HCT116 (cell line): ENCODE measurements at regions not wholly inside any gene's neighbourhood (a gene's known extent, or its start where the extent isn't known, plus 50 kb on each side); places are given as distances from the start of the nearest gene placed in this dataset.

Experiments used
- ATAC-seq: fragments of 200-7000 bp; cut with Tn5 transposase; 2 replicates; pipeline ENCODE4 v1.9.1; 2020; ENCODE audit warnings: mild to moderate bottlenecking, moderate library complexity
- BruUV-seq: library from RNA; stranded (reverse); fragments of 400-500 nt; replicated peaks from 2 replicates; lab custom pipeline; 2021; lab: Mats Ljungman, UMichigan
- CTCF ChIA-PET: fragments of 300-600 bp; sonication (Branson Sonifier 250); formaldehyde crosslinking; loops from one replicate; lab custom pipeline; 2021; ENCODE audit warnings: antibody characterized with exemption; lab: Charles Lee
- POLR2A ChIA-PET: fragments of 300-600, 350-600 bp; sonication (Branson Sonifier 250); formaldehyde crosslinking; loops from one replicate; lab custom pipeline; 2021; ENCODE audit warnings: antibody characterized with exemption; lab: Charles Lee
- RAD21 ChIA-PET, 2 experiments: fragments of 300-600 bp; sonication (Branson Sonifier 250); formaldehyde crosslinking; loops; one replicate each; lab custom pipeline; 2023; ENCODE audit warnings: low total read pairs in 2 of 2; ENCODE audit not compliant: uncharacterized antibody in 2 of 2, unreplicated experiment in 2 of 2, low non-redundant PET in 1 of 2; lab: Charles Lee
- DNase-seq: peaks from one replicate; pipeline ENCODE4 v3.0.0-alpha.2; 2010; ENCODE audit warnings: low read depth, low spot score
- H2AFZ ChIP-seq: fragments of 200-600 bp; shearing (Covaris generic), sonication (generic); 2 replicates; pipeline ENCODE4 v1.6.1; 2017; ENCODE audit warnings: low read depth, mixed run types, mixed read lengths, antibody characterized with exemption, low read length; ENCODE audit not compliant: poor library complexity, severe bottlenecking
- H3K27ac ChIP-seq: 2 replicates; pipeline ENCODE4 v1.5.1; 2012; ENCODE audit warnings: low read depth, low read length
- H3K27me3 ChIP-seq: fragments of 200-600 bp; sonication (generic); 2 replicates; pipeline ENCODE4 v1.6.1; 2016; ENCODE audit warnings: mixed run types, low read length, mixed read lengths; ENCODE audit not compliant: insufficient read depth
- H3K36me3 ChIP-seq, 2 experiments: fragments of 200-500 bp in 1 of 2; fragments of 200-600 bp in 1 of 2; sonication (Bioruptor generic) in 1 of 2; sonication (generic) in 1 of 2; 2 replicates each; pipeline versions ENCODE4 v1.5.1 to v1.6.1; 2014 to 2016; ENCODE audit warnings: low read length in 2 of 2, inconsistent platforms in 1 of 2, mixed read lengths in 1 of 2, mixed run types in 1 of 2; ENCODE audit not compliant: insufficient read depth in 2 of 2, control insufficient read depth in 1 of 2
- H3K4me1 ChIP-seq, 2 experiments: fragments of 200-600 bp in 1 of 2; sonication (generic) in 1 of 2; 2 replicates each; pipeline versions ENCODE4 v1.5.1 to v1.6.1; 2012 to 2017; ENCODE audit warnings: low read length in 2 of 2, inconsistent platforms in 1 of 2, mild to moderate bottlenecking in 1 of 2, mixed read lengths in 1 of 2, mixed run types in 1 of 2, moderate library complexity in 1 of 2; ENCODE audit not compliant: insufficient read depth in 2 of 2, control insufficient read depth in 1 of 2
- H3K4me2 ChIP-seq: fragments of 200-600 bp; sonication (generic); 2 replicates; pipeline ENCODE4 v1.6.1; 2017; ENCODE audit warnings: mixed run types, low read length, mixed read lengths
- H3K4me3 ChIP-seq, 2 experiments: fragments of 200-600 bp in 1 of 2; sonication (generic) in 1 of 2; replicated peaks in 1 of 2; 2 replicates each; pipeline ENCODE4 v1.5.1; 2011 to 2016; ENCODE audit warnings: low read length in 2 of 2, control low read depth in 1 of 2, low read depth in 1 of 2, mild to moderate bottlenecking in 1 of 2, mixed read lengths in 1 of 2, mixed run types in 1 of 2
- H3K79me2 ChIP-seq: fragments of 200-600 bp; sonication (generic); 2 replicates; pipeline ENCODE4 v1.6.1; 2017; ENCODE audit warnings: mild to moderate bottlenecking, mixed run types, low read length, moderate library complexity, mixed read lengths; ENCODE audit not compliant: insufficient read depth
- H3K9ac ChIP-seq: fragments of 200-600 bp; sonication (generic); 2 replicates; pipeline ENCODE4 v1.6.1; 2016; ENCODE audit warnings: low read length, mixed read lengths
- H3K9me2 ChIP-seq: fragments of 200-600 bp; sonication (generic), shearing (Covaris generic); 2 replicates; pipeline ENCODE4 v1.6.1; 2017; ENCODE audit warnings: mixed run types, mild to moderate bottlenecking, moderate library complexity; ENCODE audit not compliant: insufficient read depth
- H3K9me3 ChIP-seq, 2 experiments: fragments of 200-500 bp in 1 of 2; fragments of 200-600 bp in 1 of 2; sonication (Bioruptor generic) in 1 of 2; sonication (generic) in 1 of 2; 2 replicates each; pipeline ENCODE4 v1.6.1; 2014 to 2017; ENCODE audit warnings: low read length in 2 of 2, mixed read lengths in 2 of 2, inconsistent platforms in 1 of 2, low read depth in 1 of 2, mild to moderate bottlenecking in 1 of 2, mixed run types in 1 of 2, moderate library complexity in 1 of 2; ENCODE audit not compliant: control insufficient read depth in 1 of 2, insufficient read depth in 1 of 2
- H4K20me1 ChIP-seq: fragments of 200-600 bp; sonication (generic), shearing (Covaris generic); 2 replicates; pipeline ENCODE4 v1.6.1; 2017; ENCODE audit warnings: mixed run types, mild to moderate bottlenecking, moderate library complexity; ENCODE audit not compliant: insufficient read depth
- CBX3 ChIP-seq: IDR thresholded peaks from 2 replicates; pipeline ENCODE4 v1.6.1; 2012; ENCODE audit warnings: low read depth
- CEBPB ChIP-seq: IDR thresholded peaks from 2 replicates; pipeline ENCODE4 v1.6.1; 2012; ENCODE audit warnings: low read depth
- EGR1 ChIP-seq: IDR thresholded peaks from 2 replicates; pipeline ENCODE4 v1.6.1; 2012; ENCODE audit warnings: low read depth
- EZH2 ChIP-seq: fragments of 200-600 bp; sonication (generic); IDR thresholded peaks from 2 replicates; pipeline ENCODE4 v1.6.1; 2017; ENCODE audit warnings: antibody characterized with exemption, mixed run types
- EZH2phosphoT487 ChIP-seq: fragments of 200-600 bp; IDR thresholded peaks from 2 replicates; pipeline ENCODE4 v1.6.1; 2018; ENCODE audit warnings: antibody characterized with exemption, borderline replicate concordance
- JUND ChIP-seq: IDR thresholded peaks from 2 replicates; pipeline ENCODE4 v1.6.1; 2012
- POLR2A ChIP-seq: IDR thresholded peaks from 2 replicates; pipeline ENCODE4 v1.7.0; 2011; ENCODE audit warnings: borderline replicate concordance; ENCODE audit not compliant: insufficient read depth, insufficient read length; ENCODE audit errors: extremely low read depth
- POLR2AphosphoS5 ChIP-seq: IDR thresholded peaks from 2 replicates; pipeline ENCODE4 v1.6.1; 2011; ENCODE audit warnings: mild to moderate bottlenecking, low read depth, low read length, moderate library complexity
- RAD21 ChIP-seq: IDR thresholded peaks from 2 replicates; pipeline ENCODE4 v1.6.1; 2012; ENCODE audit warnings: low read depth, mild to moderate bottlenecking
- SIN3A ChIP-seq: IDR thresholded peaks from 2 replicates; pipeline ENCODE4 v1.6.1; 2012; ENCODE audit warnings: low read depth
- SP1 ChIP-seq: IDR thresholded peaks from 2 replicates; pipeline ENCODE4 v1.6.1; 2012; ENCODE audit warnings: low read depth
- SRF ChIP-seq: IDR thresholded peaks from 2 replicates; pipeline ENCODE4 v1.6.1; 2012; ENCODE audit warnings: low read depth
- TCF7L2 ChIP-seq: IDR thresholded peaks from 2 replicates; pipeline ENCODE4 v1.7.0; 2011; ENCODE audit warnings: borderline replicate concordance, inconsistent platforms; ENCODE audit not compliant: insufficient read depth, insufficient read length; ENCODE audit errors: extremely low read depth
- YY1 ChIP-seq: IDR thresholded peaks from 2 replicates; pipeline ENCODE4 v1.6.1; 2011; ENCODE audit warnings: low read length, low read depth, moderate library complexity, mild to moderate bottlenecking; ENCODE audit not compliant: insufficient replicate concordance; ENCODE audit errors: extremely low read depth
- ZFX ChIP-seq: fragments of 450-650 bp; IDR thresholded peaks from 2 replicates; pipeline ENCODE4 v1.6.1; 2017
- intact Hi-C: fragments of 100-400 bp; cut with micrococcal nuclease; formaldehyde crosslinking; loops from 2 replicates; pipeline ENCODE4 v1.10.0; 2022
- TF ChIP-seq, protein P1 (sequence below): IDR thresholded peaks from 2 replicates; pipeline ENCODE4 v1.6.1; 2012
- TF ChIP-seq, protein P2 (sequence below), 3 experiments: fragments of 200-600 bp in 1 of 3; sonication (generic) in 1 of 3; IDR thresholded peaks in 2 of 3; conservative IDR thresholded peaks in 1 of 3; 2 replicates each; pipeline ENCODE4 v1.5.1; 2012 to 2017; ENCODE audit warnings: low read depth in 2 of 3, low read length in 2 of 3, antibody characterized with exemption in 1 of 3, borderline replicate concordance in 1 of 3, control low read depth in 1 of 3, mild to moderate bottlenecking in 1 of 3, mixed read lengths in 1 of 3, mixed run types in 1 of 3, moderate library complexity in 1 of 3; ENCODE audit not compliant: insufficient read depth in 1 of 3

DNA sequence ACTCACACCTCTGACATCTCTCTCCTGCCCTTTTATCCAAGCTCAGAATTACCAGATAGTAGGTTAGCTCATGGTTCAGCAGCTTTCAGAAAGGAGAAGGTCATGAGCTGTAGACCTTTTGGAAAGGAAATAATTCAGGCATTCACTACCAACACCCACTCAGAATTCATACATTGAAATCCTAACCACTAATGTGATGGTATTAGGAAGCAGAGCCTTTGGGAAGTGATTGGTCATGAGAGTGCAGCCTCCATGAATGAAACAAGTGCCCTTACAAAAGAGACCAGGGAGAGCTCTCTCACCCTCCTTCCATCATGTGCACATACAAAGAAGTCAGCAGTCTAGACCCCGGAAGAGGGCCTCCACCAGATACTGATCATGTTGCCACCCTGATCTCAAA is 315.8 kb upstream of the CCDC54 start:
- ChIA-PET POLR2A (no interaction called here), CTCF (no interaction called here), RAD21 (no interaction called here)
- intact Hi-C loops, result loop anchor here (5.0 kb wide), 1 partner anchor 1374 kb away; no protein-coding TSS in a partner anchor
- H3K4me1 ChIP-seq, result no peaks in the 10 kb centered on the region
- no peaks in the 10 kb centered on the region for H3K27me3 ChIP-seq
- H4K20me1 ChIP-seq, result no peaks in the 10 kb centered on the region
- no peak overlapping the region for H3K9ac ChIP-seq
- H3K4me3 ChIP-seq, result no peak overlapping the region
- H3K9me2 ChIP-seq, result no peaks in the 10 kb centered on the region
- TF ChIP-seq SIN3A (no peak), SRF (no peak), EZH2phosphoT487 (no peak), SP1 (no peak), EGR1 (no peak), POLR2AphosphoS5 (no peak), POLR2A (no peak), YY1 (no peak), TCF7L2 (no peak), CEBPB (no peak), JUND (no peak), RAD21 (no peak), CBX3 (no peak), EZH2 (no peak), ZFX (no peak)
- TF ChIP-seq, protein P1, sequence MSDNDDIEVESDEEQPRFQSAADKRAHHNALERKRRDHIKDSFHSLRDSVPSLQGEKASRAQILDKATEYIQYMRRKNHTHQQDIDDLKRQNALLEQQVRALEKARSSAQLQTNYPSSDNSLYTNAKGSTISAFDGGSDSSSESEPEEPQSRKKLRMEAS, result no peak
- TF ChIP-seq, protein P2, sequence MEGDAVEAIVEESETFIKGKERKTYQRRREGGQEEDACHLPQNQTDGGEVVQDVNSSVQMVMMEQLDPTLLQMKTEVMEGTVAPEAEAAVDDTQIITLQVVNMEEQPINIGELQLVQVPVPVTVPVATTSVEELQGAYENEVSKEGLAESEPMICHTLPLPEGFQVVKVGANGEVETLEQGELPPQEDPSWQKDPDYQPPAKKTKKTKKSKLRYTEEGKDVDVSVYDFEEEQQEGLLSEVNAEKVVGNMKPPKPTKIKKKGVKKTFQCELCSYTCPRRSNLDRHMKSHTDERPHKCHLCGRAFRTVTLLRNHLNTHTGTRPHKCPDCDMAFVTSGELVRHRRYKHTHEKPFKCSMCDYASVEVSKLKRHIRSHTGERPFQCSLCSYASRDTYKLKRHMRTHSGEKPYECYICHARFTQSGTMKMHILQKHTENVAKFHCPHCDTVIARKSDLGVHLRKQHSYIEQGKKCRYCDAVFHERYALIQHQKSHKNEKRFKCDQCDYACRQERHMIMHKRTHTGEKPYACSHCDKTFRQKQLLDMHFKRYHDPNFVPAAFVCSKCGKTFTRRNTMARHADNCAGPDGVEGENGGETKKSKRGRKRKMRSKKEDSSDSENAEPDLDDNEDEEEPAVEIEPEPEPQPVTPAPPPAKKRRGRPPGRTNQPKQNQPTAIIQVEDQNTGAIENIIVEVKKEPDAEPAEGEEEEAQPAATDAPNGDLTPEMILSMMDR (IDR thresholded peaks at IDR 0.05 in 2 of 3, conservative IDR thresholded peaks at IDR 0.05 in 1 of 3; ENCODE audit: borderline replicate concordance in 1 of 3, insufficient read depth in 1 of 3, low read depth in 2 of 3, low read length in 2 of 3), result no peak
- TF ChIP-seq, all 23 proteins: peak for 0
- ATAC-seq (no peak), DNase-seq (no peak)
- Histone ChIP-seq H3K27ac (no peak overlapping the region), H3K36me3 (no peaks in the 10 kb centered on the region), H3K4me2 (no peak overlapping the region), H3K9me3 (no peaks in the 10 kb centered on the region), H3K79me2 (no peaks in the 10 kb centered on the region), H2AFZ (no peak overlapping the region)
- no TSS peak for BruUV-seq
